NCI-H2196 treated with DMSO at 0.1 percent for 48 hours (cell line): ENCODE measurements at regions not wholly inside any gene's neighbourhood (a gene's known extent, or its start where the extent isn't known, plus 50 kb on each side); places are given as distances from the start of the nearest gene placed in this dataset.
"Not testable (repeated sequence)": the region's sequence is repeated elsewhere in the genome, so short reads cannot be mapped to it uniquely, and the experiment has no call there.

Experiments
- DNase-seq: peaks from one replicate; lab custom pipeline; 2025; ENCODE audit not compliant: unreplicated experiment; lab: John Stamatoyannopoulos, UW

GRCh38 chr1:230493264-230493663 is 67.1 kb upstream of the PGBD5 start:
- DNase-seq: no peak

- DNase-seq: no peak
Observed at GRCh38 chr1:230490436-230490835, 64.3 kb upstream of the PGBD5 start.

GRCh38 chr1:230487773-230488428 is 61.8 kb upstream of the PGBD5 start:
- DNase-seq: no peak

- no peak for DNase-seq
Observed at GRCh38 chr1:230476622-230477003, 50.5 kb upstream of the PGBD5 start.

GRCh38 chr1:230475856-230476621 is 49.9 kb upstream of the PGBD5 start:
- DNase-seq: not testable (repeated sequence)
